Stimulated activated CD4-positive, alpha-beta T cell treated with anti-CD3 and anti-CD28 coated beads, Interleukin-1b, Interleukin-23, amount 100 ng/mL, for 24 hours (primary cell): ENCODE measurements at regions not wholly inside any gene's neighbourhood (a gene's known extent, or its start where the extent isn't known, plus 50 kb on each side); places are given as distances from the start of the nearest gene placed in this dataset.
"Not testable (repeated sequence)": the region's sequence is repeated elsewhere in the genome, so short reads cannot be mapped to it uniquely, and the experiment has no call there.

Source experiments
- DNase-seq, 4 experiments: peaks; one replicate each; pipeline ENCODE4 v3.0.0-alpha.2; 2020; ENCODE audit warnings: low read depth in 4 of 4, low spot score in 1 of 4

GRCh38 chr18:56445422-56445821, 193.0 kb downstream of the TXNL1 start:
- DNase-seq, result no peak

DNA sequence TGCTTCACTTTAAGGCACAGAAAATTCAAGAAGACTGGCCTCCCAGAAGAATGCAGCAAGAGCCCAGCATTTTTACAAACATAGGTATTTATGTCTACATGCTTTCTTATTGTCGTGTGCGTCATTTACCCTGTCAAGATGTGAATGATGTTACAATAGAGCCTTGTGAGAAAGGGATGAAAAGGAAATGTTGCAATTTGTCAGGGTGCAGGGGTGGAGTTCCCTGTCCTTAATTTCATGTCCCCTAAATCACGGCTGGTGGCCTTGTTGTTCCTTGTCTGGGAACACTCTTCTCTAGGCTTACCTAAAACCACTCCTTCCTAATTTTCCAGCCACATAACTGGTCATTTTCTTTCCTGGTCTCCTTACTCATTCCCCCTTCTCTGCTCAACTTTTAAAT, 194.2 kb downstream of the TXNL1 start:
- no peak for DNase-seq

DNA sequence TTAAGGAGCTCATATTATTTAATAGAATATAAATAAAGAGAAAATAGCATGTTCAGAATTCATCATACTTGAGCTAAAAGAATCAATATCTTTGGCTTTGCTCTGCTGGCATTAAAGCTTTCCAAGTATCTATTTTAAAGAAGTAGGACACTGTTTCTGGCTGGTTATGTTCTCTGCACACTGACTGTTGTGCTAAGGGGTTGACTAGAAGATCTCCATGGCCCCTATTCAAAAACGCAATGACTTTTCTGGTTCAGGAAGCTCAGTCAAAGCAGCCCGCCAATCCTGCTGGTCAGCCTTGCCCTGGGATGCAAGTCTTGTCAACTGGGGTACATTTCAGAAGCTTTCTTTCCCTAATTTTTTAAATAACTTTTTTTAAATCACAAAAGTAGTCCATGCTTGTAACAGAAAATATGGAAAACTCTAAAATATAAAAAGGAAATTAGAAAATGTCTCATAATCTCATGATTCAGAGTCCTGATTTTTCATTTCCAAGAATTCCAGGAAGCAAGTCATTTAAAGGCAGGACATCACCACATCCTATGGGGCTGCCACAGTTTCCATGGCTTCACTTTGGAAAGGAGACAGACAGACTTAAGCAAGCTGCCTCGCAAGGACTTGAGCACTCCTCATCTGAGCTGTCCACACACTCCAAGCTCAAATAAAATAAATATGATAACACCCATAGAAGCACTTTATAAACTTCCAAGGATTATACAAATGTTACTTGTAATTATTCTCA, 195.1 kb downstream of the TXNL1 start:
- DNase-seq, result no peak

DNA sequence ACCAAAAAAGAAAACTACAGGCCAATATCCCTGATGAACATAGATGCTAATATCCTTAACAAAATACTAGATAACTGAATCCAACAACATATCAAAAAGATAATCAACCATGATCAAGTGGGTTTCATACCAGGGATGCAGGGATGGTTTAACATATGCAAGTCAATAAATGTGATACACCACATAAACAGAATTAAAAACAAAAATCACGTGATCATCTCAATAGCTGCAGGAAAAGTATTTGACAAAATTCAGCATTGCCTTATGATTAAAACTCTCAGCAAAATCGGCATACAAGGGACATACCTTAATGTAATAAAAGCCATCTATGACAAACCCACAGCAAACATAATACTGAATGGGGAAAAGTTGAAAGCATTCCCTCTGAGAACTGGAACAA, 199.9 kb downstream of the TXNL1 start:
- DNase-seq, result not testable (repeated sequence)

DNA sequence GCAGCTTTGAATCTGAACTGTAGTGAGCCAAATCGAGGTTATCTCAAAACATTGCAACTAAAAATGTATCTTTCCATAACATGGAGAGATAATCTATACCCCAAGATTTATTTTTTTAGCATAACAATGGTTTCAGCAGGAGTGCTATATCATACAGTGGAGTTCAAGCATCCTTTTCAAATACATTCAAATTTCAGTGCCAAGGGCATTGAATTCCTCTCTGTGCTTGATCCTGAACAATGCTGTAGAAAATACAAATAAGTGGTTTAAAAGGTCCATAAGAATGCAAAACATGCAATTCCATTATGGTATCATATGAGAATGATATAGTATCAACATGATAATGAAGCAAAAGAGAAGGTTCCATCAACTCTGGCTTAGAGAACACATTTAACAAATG, 201.7 kb downstream of the TXNL1 start:
- no peak for DNase-seq

DNA sequence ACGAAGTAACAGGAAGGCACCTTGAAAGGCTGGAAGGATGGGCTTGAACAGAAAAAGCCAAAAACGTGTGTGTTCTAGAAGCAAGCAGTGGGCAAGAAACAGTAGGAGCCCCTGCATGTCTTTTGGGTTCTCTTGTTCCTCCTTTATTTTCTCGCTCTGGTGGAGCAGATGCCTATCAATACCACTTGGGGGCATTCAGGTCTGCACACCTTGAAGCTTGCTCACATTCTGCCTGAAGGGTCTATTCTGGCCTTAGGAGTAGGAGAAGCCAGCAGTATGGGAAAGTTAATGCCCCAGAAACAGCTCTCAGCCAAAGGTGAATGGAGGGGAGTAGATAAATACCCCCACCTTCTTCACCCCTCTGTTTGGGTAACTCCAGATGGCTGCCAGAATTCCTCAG, 204.5 kb downstream of the TXNL1 start:
- no peak for DNase-seq

- no peak for DNase-seq
Observed at GRCh38 chr18:56431551-56431950, 206.8 kb downstream of the TXNL1 start.

DNA sequence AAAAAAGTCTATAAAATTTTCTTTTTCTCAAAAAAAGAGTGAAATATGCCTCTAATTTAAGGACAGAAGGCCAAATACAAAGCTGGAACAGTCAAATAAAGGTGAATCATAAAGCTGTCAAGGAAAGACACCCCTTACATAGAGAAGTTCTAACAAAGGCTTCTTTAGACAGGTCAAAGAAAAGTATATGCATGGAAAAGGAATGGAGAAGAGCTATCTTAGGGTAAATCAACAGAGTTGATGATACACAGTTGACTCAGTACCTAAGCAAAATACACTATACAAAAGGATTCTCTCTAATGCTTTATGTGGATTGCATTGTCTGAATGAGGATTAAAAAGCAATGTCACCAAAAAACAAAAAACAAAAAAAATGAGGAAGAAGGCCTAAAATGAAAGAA, 214.8 kb downstream of the TXNL1 start:
- no peak for DNase-seq

DNA sequence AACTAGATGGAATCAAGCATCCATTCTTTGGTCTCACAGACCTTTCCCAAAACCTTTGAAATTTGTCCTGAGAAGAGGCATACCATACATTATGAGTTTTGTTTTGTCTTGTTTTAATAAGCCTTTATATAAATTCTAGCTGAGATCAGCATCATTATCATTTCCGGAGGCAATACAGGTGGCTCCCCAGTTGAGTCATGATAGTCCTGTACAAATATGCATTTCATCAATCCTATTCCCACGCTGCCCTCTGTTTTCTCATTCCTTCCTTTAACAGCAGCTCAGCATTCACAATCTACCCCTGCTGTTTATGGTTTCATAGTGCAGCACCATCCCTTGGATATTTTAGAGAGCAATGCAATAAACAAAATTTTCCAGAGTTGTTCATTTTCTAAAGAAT, 216.7 kb downstream of the TXNL1 start:
- DNase-seq, result no peak

GRCh38 chr18:56420868-56421267, 217.5 kb downstream of the TXNL1 start:
- not testable (repeated sequence) for DNase-seq

GRCh38 chr18:56414357-56414756, 224.0 kb downstream of the TXNL1 start:
- no peak for DNase-seq

DNA sequence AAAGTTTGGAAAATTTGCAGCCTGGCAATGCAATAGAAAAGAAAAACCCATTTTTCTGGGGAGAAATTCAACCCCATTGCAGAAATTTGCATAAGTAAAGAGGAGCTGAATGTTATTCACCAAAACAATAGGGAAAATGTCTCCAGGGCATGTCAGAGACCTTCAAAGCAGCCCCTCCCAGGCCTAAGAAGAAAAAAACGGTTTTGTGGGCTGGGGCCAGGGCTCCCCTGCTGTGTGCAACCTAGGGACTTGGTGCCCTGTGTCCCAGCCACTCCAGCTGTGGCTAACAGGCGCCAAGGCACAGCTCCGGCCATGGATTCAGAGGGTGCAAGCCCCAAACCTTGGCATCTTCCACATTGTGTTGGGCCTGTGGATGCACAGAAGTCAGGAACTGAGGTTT, 224.5 kb downstream of the TXNL1 start:
- no peak for DNase-seq

GRCh38 chr18:56412951-56413350, 225.4 kb downstream of the TXNL1 start:
- DNase-seq, result no peak

- no peak for DNase-seq
Observed at GRCh38 chr18:56409736-56410135, 228.7 kb downstream of the TXNL1 start.

GRCh38 chr18:56407646-56408180, 230.7 kb downstream of the TXNL1 start:
- no peak for DNase-seq

- DNase-seq, result no peak
Observed at GRCh38 chr18:56402872-56403516, 235.4 kb downstream of the TXNL1 start.

- DNase-seq, result no peak
Observed at GRCh38 chr18:56393870-56394269, 244.5 kb downstream of the TXNL1 start.

GRCh38 chr18:56391931-56392590, 246.3 kb downstream of the TXNL1 start:
- no peak for DNase-seq

DNA sequence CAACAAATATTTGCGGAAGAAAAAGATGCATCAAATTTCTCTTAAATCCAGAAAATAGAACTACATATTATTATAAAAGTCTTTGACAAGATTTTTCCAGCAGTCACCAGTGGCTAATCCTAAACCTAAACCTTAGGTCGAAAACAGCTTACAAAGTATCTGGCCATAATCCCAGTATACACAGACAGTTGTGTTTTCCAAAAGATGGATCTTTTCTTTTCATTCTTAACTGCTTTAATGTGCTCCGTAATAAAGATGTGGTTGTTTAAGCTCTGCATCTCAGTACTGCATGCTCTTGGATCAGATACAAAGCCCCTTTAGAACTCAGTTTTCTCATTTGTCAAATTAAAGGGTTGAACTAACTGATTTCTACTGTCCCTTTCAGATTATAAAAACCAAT, 247.8 kb downstream of the TXNL1 start:
- no peak for DNase-seq

DNA sequence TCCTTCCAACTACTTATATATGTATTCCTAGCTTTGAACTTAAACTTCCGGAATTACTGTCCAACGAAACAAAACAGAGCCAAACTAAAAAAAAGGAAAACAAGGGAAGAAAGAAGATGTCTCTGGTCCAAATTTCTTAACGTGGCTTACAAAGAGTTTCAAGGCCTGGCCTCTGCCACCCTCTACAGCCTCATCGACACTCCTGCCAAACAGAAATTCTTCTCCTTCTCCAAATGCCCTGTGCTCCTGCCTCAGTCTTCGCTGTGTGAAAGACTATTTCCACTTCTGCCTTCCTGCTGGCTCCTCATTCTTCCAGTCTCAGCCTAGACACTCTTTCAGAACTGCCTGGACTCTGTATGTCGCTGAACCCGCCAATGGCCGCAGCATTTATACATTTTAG, 249.2 kb downstream of the TXNL1 start:
- DNase-seq, result no peak

DNA sequence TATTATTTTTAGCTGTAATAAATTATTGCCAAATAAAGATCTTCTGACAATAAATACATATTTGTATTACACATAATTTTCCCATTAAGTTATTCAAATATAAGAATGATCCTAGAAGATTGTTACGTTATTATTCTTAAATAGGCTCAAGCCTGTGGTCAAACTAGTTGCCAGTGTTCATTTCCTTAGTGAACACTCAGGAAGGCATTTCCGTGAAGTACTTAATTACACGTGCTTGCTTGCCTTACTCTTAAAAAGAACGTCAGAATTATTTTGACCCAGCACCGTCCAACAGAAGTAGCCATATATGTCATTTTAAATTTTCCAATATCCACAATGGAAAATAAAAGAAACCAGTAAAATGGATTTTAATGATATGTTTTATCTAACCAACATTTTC, 249.8 kb downstream of the TXNL1 start:
- DNase-seq, result no peak

DNA sequence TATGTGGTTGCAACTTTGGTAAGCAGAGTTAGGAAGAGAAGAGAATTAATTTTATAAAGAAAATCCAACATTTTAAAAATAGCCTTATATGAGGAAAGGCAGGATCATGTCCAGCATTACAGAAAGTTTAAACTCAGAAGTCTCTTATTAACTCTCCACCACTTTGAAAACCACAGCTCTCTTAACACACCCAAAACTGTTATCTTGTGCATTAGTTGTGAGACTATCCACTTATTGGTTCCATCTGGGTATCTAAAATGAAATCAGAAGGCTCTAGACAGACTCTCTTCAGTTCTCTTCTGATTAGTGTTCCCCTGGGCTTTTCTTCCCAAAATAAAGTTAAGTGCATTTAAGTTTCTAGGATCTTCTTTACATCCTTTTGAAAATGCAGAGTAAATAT, 251.5 kb downstream of the TXNL1 start:
- no peak for DNase-seq
